Loucy (cell line): ENCODE measurements at regions not wholly inside any gene's neighbourhood (a gene's known extent, or its start where the extent isn't known, plus 50 kb on each side); places are given as distances from the start of the nearest gene placed in this dataset.
"Not testable (repeated sequence)": the region's sequence is repeated elsewhere in the genome, so short reads cannot be mapped to it uniquely, and the experiment has no call there.

ENCODE experiments used
- H2AFZ ChIP-seq: fragments of 200-600 bp; sonication (generic); 2 replicates; pipeline ENCODE4 v1.6.0; 2016; ENCODE audit warnings: antibody characterized with exemption, mild to moderate bottlenecking, low read length, moderate library complexity
- H3F3A ChIP-seq: fragments of 200-600 bp; 2 replicates; pipeline ENCODE4 v1.6.0; 2016; ENCODE audit warnings: antibody characterized with exemption, low read depth, mild to moderate bottlenecking
- H3K27me3 ChIP-seq: fragments of 200-600 bp; sonication (generic); 2 replicates; pipeline ENCODE4 v1.6.1; 2014; ENCODE audit warnings: low read length, mild to moderate bottlenecking; ENCODE audit not compliant: insufficient read depth, poor library complexity, severe bottlenecking
- H3K36me3 ChIP-seq: fragments of 200-600 bp; sonication (generic); 2 replicates; pipeline ENCODE4 v1.6.1; 2016; ENCODE audit warnings: low read length; ENCODE audit not compliant: insufficient read depth
- H3K4me1 ChIP-seq: fragments of 200-600 bp; sonication (generic); 2 replicates; pipeline ENCODE4 v1.5.1; 2014; ENCODE audit warnings: low read length, mild to moderate bottlenecking; ENCODE audit not compliant: insufficient read depth, poor library complexity, severe bottlenecking
- H3K4me2 ChIP-seq: fragments of 200-600 bp; sonication (generic); 2 replicates; pipeline ENCODE4 v1.6.0; 2014; ENCODE audit warnings: antibody characterized with exemption, low read length, low read depth, mild to moderate bottlenecking; ENCODE audit not compliant: poor library complexity, severe bottlenecking
- H3K4me3 ChIP-seq: fragments of 200-600 bp; sonication (generic); 2 replicates; pipeline ENCODE4 v1.5.1; 2014; ENCODE audit warnings: low read length, mild to moderate bottlenecking, mixed read lengths; ENCODE audit not compliant: poor library complexity, severe bottlenecking
- H3K79me2 ChIP-seq: fragments of 200-600 bp; sonication (generic); 2 replicates; pipeline ENCODE4 v1.6.1; 2014; ENCODE audit warnings: low read length; ENCODE audit not compliant: insufficient read depth
- H3K9ac ChIP-seq: fragments of 200-600 bp; sonication (generic); 2 replicates; pipeline ENCODE4 v1.6.0; 2014; ENCODE audit warnings: mild to moderate bottlenecking, low read depth, low read length, moderate library complexity; ENCODE audit not compliant: poor library complexity, severe bottlenecking
- H3K9me2 ChIP-seq: fragments of 200-600 bp; sonication (generic); replicated peaks from 2 replicates; pipeline ENCODE4 v1.6.1; 2016; ENCODE audit warnings: low read depth, low read length, mixed read lengths
- H3K9me3 ChIP-seq: fragments of 200-600 bp; sonication (generic); 2 replicates; pipeline ENCODE4 v1.6.1; 2014; ENCODE audit warnings: mild to moderate bottlenecking, antibody characterized with exemption, low read length, low read depth; ENCODE audit not compliant: insufficient read depth
- H4K20me1 ChIP-seq: fragments of 200-600 bp; sonication (generic); 2 replicates; pipeline ENCODE4 v1.6.0; 2014; ENCODE audit warnings: antibody characterized with exemption, low read length, mild to moderate bottlenecking; ENCODE audit not compliant: insufficient read depth, poor library complexity, severe bottlenecking
- CTCF ChIP-seq: fragments of 200-600 bp; sonication (generic); conservative IDR thresholded peaks from 2 replicates; pipeline ENCODE4 v1.5.1; 2014; ENCODE audit warnings: mild to moderate bottlenecking, antibody characterized with exemption, low read length
- EZH2phosphoT487 ChIP-seq: fragments of 200-600 bp; IDR thresholded peaks from 2 replicates; pipeline ENCODE4 v1.6.1; 2018; ENCODE audit warnings: antibody characterized with exemption, mild to moderate bottlenecking, moderate library complexity, borderline replicate concordance

- Histone ChIP-seq H3K79me2 (no peaks in the 10 kb centered on the region), H3K4me2 (no peak overlapping the region), H3K4me3 (no peak overlapping the region), H2AFZ (no peak overlapping the region), H3K9me3 (no peaks in the 10 kb centered on the region), H4K20me1 (no peaks in the 10 kb centered on the region), H3K4me1 (peaks cover 10% of the 10 kb centered on the region), H3K27me3 (no peaks in the 10 kb centered on the region), H3K9me2 (no peaks in the 10 kb centered on the region), H3K9ac (no peak overlapping the region), H3F3A (no peaks in the 10 kb centered on the region), H3K36me3 (no peaks in the 10 kb centered on the region)
- TF ChIP-seq CTCF (no peak), EZH2phosphoT487 (no peak)
Measured at GRCh38 chr12:88681271-88681670, 101.0 kb upstream of the KITLG start.

GRCh38 chr12:88677464-88677863, 97.2 kb upstream of the KITLG start:
- no peaks in the 10 kb centered on the region for H3K36me3 ChIP-seq
- H3K27me3 ChIP-seq = no peaks in the 10 kb centered on the region

GRCh38 chr12:88667615-88668014, 87.3 kb upstream of the KITLG start:
- H3F3A ChIP-seq, H3K4me2 ChIP-seq, H3K4me3 ChIP-seq, H3K79me2 ChIP-seq, H3K4me1 ChIP-seq, H2AFZ ChIP-seq, H3K9me3 ChIP-seq, H3K9ac ChIP-seq, H3K9me2 ChIP-seq, H3K27me3 ChIP-seq, H3K36me3 ChIP-seq, H4K20me1 ChIP-seq: not testable (repeated sequence)

More at GRCh38 chr12:88677464-88677863, 97.2 kb upstream of the KITLG start:
- Histone ChIP-seq H3K9me2 (no peaks in the 10 kb centered on the region), H2AFZ (no peak overlapping the region), H3K4me2 (no peak overlapping the region), H3K9ac (no peak overlapping the region), H3F3A (no peaks in the 10 kb centered on the region), H3K4me1 (no peaks in the 10 kb centered on the region), H3K4me3 (no peak overlapping the region), H3K79me2 (no peaks in the 10 kb centered on the region), H4K20me1 (no peaks in the 10 kb centered on the region), H3K9me3 (no peaks in the 10 kb centered on the region)
- no peak for TF ChIP-seq CTCF
- no peak for TF ChIP-seq EZH2phosphoT487

- Histone ChIP-seq H3K27me3 (no peaks in the 10 kb centered on the region), H3K9ac (no peak overlapping the region), H3F3A (no peaks in the 10 kb centered on the region), H2AFZ (no peak overlapping the region), H3K4me2 (no peak overlapping the region), H3K4me3 (no peak overlapping the region), H3K9me2 (no peaks in the 10 kb centered on the region), H3K79me2 (no peaks in the 10 kb centered on the region), H3K4me1 (no peaks in the 10 kb centered on the region), H3K9me3 (no peaks in the 10 kb centered on the region), H3K36me3 (no peaks in the 10 kb centered on the region), H4K20me1 (no peaks in the 10 kb centered on the region)
- TF ChIP-seq CTCF (no peak), EZH2phosphoT487 (no peak)
Measured at GRCh38 chr12:88665071-88665470, 84.8 kb upstream of the KITLG start.
